Stimulated activated CD8-positive, alpha-beta memory T cell treated with anti-CD3 and anti-CD28 coated beads, Interleukin-15, amount 100 ng/mL, for 48 hours (primary cell): ENCODE measurements at regions not wholly inside any gene's neighbourhood (a gene's known extent, or its start where the extent isn't known, plus 50 kb on each side); places are given as distances from the start of the nearest gene placed in this dataset.

Experiments
- DNase-seq, 2 donors: peaks; one replicate each; pipeline ENCODE4 v3.0.0-alpha.2; 2020; ENCODE audit warnings: low read depth in 2 of 2

DNA sequence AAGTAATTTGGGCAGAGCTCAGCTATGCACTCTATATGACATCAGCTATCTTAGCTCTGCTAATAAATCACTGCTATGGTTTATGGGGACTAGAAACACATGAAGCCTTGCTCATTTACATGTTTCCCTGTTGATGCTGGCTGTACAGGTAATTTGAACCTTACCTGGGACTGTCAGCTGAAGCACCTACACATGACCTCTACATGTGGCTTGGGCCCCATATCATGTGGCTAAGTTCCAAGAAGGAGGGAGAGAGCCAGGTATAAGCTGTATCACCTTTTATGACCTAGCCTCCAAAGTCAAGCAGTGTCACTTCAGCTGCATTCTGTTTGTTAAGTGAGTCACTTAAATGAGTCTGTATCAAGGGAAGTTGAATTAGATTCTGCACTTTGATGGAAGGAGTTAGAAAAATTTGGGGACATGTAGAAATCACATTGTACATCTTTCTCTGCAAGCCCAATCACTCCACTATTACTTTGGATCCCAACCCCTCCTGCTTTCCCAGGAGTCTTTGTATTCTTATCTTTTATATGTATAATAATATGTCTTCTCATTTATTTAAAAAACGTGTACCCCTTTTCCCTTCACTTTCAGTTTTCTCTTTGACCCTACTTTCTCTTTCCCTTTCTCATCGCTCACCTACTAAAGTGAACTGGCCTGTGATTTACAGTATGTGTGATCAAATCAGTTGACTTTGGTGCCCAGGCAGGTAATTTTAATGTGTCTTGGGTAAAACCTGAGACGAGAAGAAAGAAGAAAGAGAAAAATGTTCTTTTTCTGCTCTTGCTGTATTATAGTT, 53.4 kb upstream of the PRKACB start:
- no peak for DNase-seq

DNA sequence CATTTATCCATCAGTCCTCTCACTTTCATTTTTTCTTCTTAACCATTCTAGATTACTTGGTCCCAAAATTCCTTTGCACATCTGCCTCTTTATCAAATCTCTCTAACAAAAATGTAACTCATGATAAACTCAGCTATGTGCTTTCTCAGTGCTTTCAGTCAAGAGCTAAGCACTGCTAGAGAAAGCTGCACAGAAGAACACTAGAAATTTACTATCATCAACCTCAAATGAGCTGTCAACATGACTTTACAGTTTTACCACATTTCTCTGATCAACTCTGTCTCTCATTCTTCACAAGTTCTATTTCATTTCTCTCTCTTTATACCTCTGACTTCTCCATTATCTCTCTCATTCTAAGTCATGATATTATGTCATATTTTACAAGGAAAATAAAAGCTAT, 54.2 kb upstream of the PRKACB start:
- DNase-seq, result no peak

GRCh38 chr1:84089465-84089864, 54.6 kb upstream of the PRKACB start:
- no peak for DNase-seq

DNA sequence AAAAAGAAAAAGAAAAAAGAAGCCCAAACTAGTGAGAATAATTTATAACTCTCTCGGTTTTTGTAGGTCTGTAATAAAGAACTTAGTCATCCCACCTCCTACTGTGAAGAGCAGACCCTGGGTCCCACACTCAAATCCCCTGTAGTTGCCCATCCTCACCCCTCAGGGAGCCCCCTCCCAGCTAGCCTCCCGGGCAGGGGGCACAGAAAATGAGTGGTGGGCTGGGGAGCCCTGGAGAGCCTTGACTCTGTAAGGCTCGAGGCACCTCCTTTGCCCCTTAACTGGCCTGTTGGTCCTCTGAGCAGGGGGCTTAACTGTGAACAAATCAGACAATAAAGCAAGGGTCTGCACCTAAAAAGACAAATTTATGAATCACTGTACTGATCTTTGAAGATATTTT, 57.5 kb upstream of the PRKACB start:
- no peak for DNase-seq

DNA sequence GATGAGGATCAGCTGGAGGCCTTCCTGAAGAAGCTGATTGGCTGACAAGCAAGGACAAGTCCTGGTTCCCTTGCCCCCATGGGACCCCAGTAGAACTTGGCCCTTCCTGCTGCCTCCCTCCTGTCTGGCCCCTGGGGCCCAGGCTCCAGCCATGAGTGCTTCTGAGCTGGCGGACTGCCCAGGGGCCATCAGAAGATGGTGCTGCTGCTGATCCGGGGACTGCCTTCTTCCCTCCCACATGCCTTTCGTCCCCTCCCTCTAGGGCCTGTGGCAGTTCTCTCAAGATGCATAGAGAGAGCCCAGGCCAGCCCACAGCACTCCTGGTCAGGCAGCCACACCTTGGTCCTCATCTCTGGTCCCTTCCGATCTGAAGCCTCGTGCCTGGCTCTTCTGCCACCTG, 57.9 kb upstream of the PRKACB start:
- DNase-seq, result no peak

DNA sequence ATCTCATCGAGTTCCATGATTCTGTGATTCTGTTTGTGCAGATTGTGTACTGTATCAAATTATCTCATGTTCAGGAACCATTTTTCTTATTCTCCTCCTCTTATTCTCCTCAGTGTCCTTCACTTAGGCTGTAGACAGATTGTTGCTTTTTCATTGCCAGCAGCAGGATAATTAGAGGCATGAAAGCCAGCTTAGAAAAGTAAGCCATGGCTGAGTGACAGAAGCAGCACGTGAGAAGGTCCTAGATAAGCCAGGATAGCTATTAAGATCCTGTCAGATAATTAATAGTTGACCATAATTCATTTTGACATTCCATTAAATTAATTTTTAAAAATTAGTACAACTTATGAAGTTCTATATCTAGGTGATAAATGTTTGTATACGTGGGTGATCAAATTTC, 60.8 kb upstream of the PRKACB start:
- DNase-seq, result no peak

DNA sequence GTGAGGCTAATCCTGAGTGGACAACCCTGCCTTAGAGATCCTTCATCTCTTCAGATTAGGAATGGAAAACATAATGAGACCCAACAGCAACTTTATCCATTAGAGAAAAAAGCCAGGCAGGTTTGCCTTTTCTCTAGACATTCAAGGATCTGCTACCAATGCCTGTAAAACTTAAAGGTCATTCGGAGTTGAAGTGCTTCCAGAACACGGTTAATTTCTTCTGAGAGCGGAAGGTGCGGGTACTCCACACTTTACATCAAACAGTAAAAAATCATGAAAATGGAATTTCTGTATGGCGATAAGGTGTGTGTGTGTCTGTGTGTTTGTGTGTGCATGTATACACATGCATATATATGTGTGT, 65.2 kb upstream of the PRKACB start:
- no peak for DNase-seq

GRCh38 chr1:84078108-84078841, 65.8 kb upstream of the PRKACB start:
- DNase-seq, result peak in 1 of 2 donors; percentile 6

DNA sequence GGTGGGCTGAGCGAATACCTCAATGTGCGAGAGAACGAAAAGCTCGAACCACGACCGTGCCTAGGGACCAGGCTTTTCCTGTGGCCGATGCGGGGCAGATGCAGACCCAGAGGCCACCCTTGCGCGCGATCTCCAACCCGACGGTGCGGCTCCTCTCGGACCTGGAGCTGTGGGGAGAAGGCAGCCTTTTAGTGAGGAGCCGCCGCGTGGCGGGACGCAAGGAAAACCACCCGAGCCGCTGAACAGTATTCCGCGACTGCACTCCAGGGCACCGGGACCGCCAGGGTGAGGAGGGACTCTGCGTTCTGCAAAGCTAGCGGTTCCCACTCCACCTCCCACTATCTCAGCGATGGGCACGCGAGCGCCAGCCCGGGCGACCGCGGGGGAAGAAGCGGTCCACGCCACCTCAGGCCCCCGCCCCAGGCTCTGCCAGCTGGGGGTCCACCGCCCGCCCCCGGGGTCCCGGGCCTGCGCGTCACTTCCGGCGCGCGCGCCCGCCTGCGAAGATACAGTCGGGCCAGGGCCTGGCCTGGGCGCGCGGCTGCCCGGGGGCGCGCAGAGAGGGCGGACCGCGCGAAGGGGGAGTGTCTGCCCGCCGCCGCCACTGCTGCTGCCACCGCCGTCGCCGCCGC, 66.5 kb upstream of the PRKACB start:
- DNase-seq, result peak; percentile 73 to 77

GRCh38 chr1:84073266-84073665, 70.8 kb upstream of the PRKACB start:
- no peak for DNase-seq

DNA sequence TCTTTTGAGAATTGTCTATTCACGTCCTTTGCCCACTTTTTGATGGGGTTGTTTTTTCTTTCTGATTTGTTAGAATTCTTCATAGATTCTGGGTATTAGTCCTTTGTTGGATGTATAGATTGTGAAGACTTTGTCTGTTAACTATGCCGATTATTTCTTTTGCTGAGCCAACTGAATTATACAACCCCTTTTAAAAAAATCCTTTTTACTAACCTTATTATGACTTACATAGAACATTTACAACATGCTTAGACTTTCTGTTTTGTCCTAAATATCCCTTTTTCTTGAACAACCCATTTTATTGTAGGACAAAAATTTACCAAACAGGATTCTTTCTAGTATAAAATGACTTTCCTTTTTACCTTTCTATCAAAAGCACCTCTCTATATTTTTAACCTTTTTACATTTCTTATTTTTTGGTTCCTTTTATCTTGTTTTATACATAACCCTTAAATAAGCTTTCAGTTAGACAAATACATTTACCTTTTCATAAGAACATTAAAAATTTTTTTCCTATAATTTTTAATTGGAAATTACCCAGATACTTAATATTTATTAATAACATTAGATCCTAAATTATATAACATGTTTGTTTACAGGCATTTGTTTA, 70.4 kb upstream of the TTLL7 start:
- DNase-seq, result no peak

- no peak for DNase-seq
Observed at GRCh38 chr1:84062496-84062895, 63.6 kb upstream of the TTLL7 start.

- DNase-seq, result no peak
Observed at GRCh38 chr1:84061336-84061735, 62.4 kb upstream of the TTLL7 start.

DNA sequence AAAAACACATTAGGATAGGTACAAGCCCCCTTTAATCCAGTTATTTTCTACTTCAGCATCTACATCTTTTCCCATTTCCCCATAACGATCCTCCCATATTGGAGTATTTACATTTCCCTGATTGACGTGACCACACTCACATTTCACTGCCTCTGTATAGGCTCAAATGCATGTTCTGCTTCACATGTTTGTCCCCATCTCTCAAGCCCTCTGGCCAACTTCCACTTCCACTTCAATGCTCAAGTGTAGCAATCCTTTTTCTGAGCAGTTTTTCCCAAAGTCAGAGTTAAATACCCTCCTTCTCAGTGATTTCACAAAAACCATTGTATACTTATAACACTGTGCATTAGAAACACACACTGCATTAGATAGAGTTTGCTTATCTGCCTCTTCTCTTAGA, 61.8 kb upstream of the TTLL7 start:
- DNase-seq, result no peak

DNA sequence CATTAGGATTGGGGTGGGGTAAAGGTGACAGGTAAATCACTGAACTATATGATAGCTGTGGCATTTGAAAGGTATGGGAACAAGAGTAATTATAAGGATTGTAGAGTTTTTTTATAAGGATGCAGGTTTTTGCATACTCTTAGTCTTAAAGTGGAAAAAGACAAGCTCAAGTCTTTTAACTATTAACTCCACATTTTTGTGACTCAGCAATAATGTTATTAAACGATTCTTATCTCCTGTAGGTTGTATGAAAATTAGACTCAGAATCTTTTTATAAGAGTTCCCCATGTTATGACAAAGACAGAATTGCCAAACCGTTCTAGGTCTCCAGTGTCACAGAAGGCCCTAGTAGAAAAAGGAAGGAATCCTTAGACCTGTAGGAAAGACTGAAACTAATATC, 49.9 kb upstream of the TTLL7 start:
- no peak for DNase-seq
